ENCODE measurements at regions not wholly inside any gene's neighbourhood (a gene's known extent, or its start where the extent isn't known, plus 50 kb on each side); places are given as distances from the start of the nearest gene placed in this dataset.

- TF ChIP-seq CTCF (IDR thresholded peaks at IDR 0.05) (no peak), POLR2A (IDR thresholded peaks at IDR 0.05) (no peak), EP300 (IDR thresholded peaks at IDR 0.05) (no peak)
Observed at GRCh38 chr6:84556541-84557335, 207.7 kb downstream of the TBX18 start.

Data from gastroesophageal sphincter (tissue), 3 donors.